Choroid plexus epithelial cell (primary cell): ENCODE measurements at regions not wholly inside any gene's neighbourhood (a gene's known extent, or its start where the extent isn't known, plus 50 kb on each side); places are given as distances from the start of the nearest gene placed in this dataset.
"Not testable (repeated sequence)": the region's sequence is repeated elsewhere in the genome, so short reads cannot be mapped to it uniquely, and the experiment has no call there.

Experiments
- DNase-seq: peaks from one replicate; pipeline ENCODE4 v3.0.0-alpha.2; 2010; ENCODE audit warnings: low read depth
- H3K4me3 ChIP-seq: 2 replicates; pipeline ENCODE4 v1.5.1; 2011; ENCODE audit warnings: low read depth, mild to moderate bottlenecking, control low read depth, low read length, moderate library complexity
- CTCF ChIP-seq: conservative IDR thresholded peaks from 2 replicates; pipeline ENCODE4 v1.5.1; 2011; ENCODE audit warnings: low read depth, mild to moderate bottlenecking, control low read depth, inconsistent platforms, low read length, moderate library complexity

GRCh38 chr13:62450759-62451158, 1035.1 kb upstream of the PCDH20 start:
- no peak for DNase-seq
- no peak overlapping the region for H3K4me3 ChIP-seq
- no peak for TF ChIP-seq CTCF

- not testable (repeated sequence) for H3K4me3 ChIP-seq, DNase-seq
Observed at GRCh38 chr13:62447771-62448382, 1032.2 kb upstream of the PCDH20 start.

- no peak for DNase-seq
- H3K4me3 ChIP-seq: no peak overlapping the region
- TF ChIP-seq CTCF: no peak
Observed at GRCh38 chr13:62444805-62445204, 1029.2 kb upstream of the PCDH20 start.

- no peak for TF ChIP-seq CTCF
- no peak for DNase-seq
- H3K4me3 ChIP-seq: no peak overlapping the region
Observed at GRCh38 chr13:62434081-62434480, 1018.4 kb upstream of the PCDH20 start.

GRCh38 chr13:62433660-62434059, 1018.0 kb upstream of the PCDH20 start:
- DNase-seq: no peak
- H3K4me3 ChIP-seq: no peak overlapping the region
- no peak for TF ChIP-seq CTCF

- DNase-seq: no peak
- no peak for TF ChIP-seq CTCF
- H3K4me3 ChIP-seq: no peak overlapping the region
Observed at GRCh38 chr13:62432906-62433305, 1017.3 kb upstream of the PCDH20 start.

- DNase-seq: no peak
- TF ChIP-seq CTCF: no peak
- no peak overlapping the region for H3K4me3 ChIP-seq
Observed at GRCh38 chr13:62432295-62432694, 1016.6 kb upstream of the PCDH20 start.
